SK-N-SH (cell line): ENCODE measurements at regions not wholly inside any gene's neighbourhood (a gene's known extent, or its start where the extent isn't known, plus 50 kb on each side); places are given as distances from the start of the nearest gene placed in this dataset.

Source experiments
- CTCF ChIA-PET: fragments of 300-600, 350-600 bp; formaldehyde crosslinking; extraction: SDS; loops from one replicate; lab custom pipeline; 2021; lab: Yijun Ruan, JAX
- POLR2A ChIA-PET: fragments of 350-600 bp; sonication (Branson Sonifier 250); formaldehyde crosslinking; extraction: SDS; loops from one replicate; lab custom pipeline; 2020; ENCODE audit warnings: antibody characterized with exemption, inconsistent platforms; lab: Yijun Ruan, JAX
- DNase-seq: peaks from one replicate; pipeline ENCODE4 v3.0.0; 2012
- H2AFZ ChIP-seq: fragments of 200-600 bp; sonication (generic); 2 replicates; pipeline ENCODE4 v1.8.1; 2016; ENCODE audit warnings: antibody characterized with exemption, mild to moderate bottlenecking, low read depth
- H3F3A ChIP-seq: fragments of 200-600 bp; sonication (generic); replicated peaks from 2 replicates; pipeline ENCODE3; 2016; ENCODE audit warnings: antibody characterized with exemption, mild to moderate bottlenecking; ENCODE audit not compliant: insufficient read depth
- H3K27ac ChIP-seq, 2 experiments: fragments of 200-500 bp in 1 of 2; fragments of 200-600 bp in 1 of 2; sonication (Bioruptor generic) in 1 of 2; sonication (generic), shearing (Covaris generic) in 1 of 2; 2 replicates each; pipeline versions ENCODE4 v1.5.1 to v1.6.1; 2014 to 2016; ENCODE audit warnings: low read depth in 2 of 2, inconsistent platforms in 1 of 2, low read length in 1 of 2, mild to moderate bottlenecking in 1 of 2, mixed read lengths in 1 of 2
- H3K27me3 ChIP-seq: fragments of 200-600 bp; sonication (generic), shearing (Covaris generic); 2 replicates; pipeline ENCODE4 v1.6.1; 2016; ENCODE audit warnings: mixed run types; ENCODE audit not compliant: insufficient read depth
- H3K36me3 ChIP-seq, 2 experiments: fragments of 200-500 bp in 1 of 2; fragments of 200-600 bp in 1 of 2; sonication (Bioruptor generic) in 1 of 2; sonication (generic) in 1 of 2; replicated peaks in 1 of 2; 2 replicates each; pipeline versions ENCODE3 to v1.5.1; 2014 to 2016; ENCODE audit warnings: low read length in 1 of 2, mild to moderate bottlenecking in 1 of 2; ENCODE audit not compliant: insufficient read depth in 2 of 2, control insufficient read depth in 1 of 2
- H3K4me1 ChIP-seq, 2 experiments: fragments of 200-500 bp in 1 of 2; fragments of 200-600 bp in 1 of 2; sonication (Bioruptor generic) in 1 of 2; sonication (generic), shearing (Covaris generic) in 1 of 2; 2 replicates each; pipeline versions ENCODE4 v1.5.1 to v1.6.1; 2014 to 2016; ENCODE audit warnings: low read depth in 1 of 2, low read length in 1 of 2, mixed run types in 1 of 2; ENCODE audit not compliant: insufficient read depth in 2 of 2, control insufficient read depth in 1 of 2
- H3K4me2 ChIP-seq: fragments of 200-600 bp; sonication (generic), shearing (Covaris generic); 2 replicates; pipeline ENCODE4 v1.6.1; 2017; ENCODE audit warnings: mixed run types
- H3K4me3 ChIP-seq, 2 experiments: fragments of 200-500 bp in 1 of 2; fragments of 200-600 bp in 1 of 2; sonication (Bioruptor generic) in 1 of 2; sonication (generic), shearing (Covaris generic) in 1 of 2; 2 replicates each; pipeline versions ENCODE4 v1.5.1 to v1.8.1; 2014 to 2016; ENCODE audit warnings: low read depth in 2 of 2, inconsistent platforms in 1 of 2, low read length in 1 of 2, mild to moderate bottlenecking in 1 of 2, mixed read lengths in 1 of 2, moderate library complexity in 1 of 2
- H3K79me2 ChIP-seq: fragments of 200-600 bp; sonication (generic); 2 replicates; pipeline ENCODE4 v1.8.1; 2017; ENCODE audit warnings: mild to moderate bottlenecking; ENCODE audit not compliant: insufficient read depth
- H3K9ac ChIP-seq: fragments of 200-600 bp; sonication (generic); 2 replicates; pipeline ENCODE4 v1.6.1; 2017; ENCODE audit warnings: mixed run types
- H3K9me2 ChIP-seq: fragments of 200-600 bp; sonication (generic); 2 replicates; pipeline ENCODE4 v1.6.1; 2017; ENCODE audit warnings: mixed run types
- H3K9me3 ChIP-seq: fragments of 200-600 bp; sonication (generic); 2 replicates; pipeline ENCODE4 v1.6.1; 2017; ENCODE audit warnings: mixed run types, mild to moderate bottlenecking, moderate library complexity
- H4K20me1 ChIP-seq: fragments of 200-600 bp; sonication (generic); 2 replicates; pipeline ENCODE4 v1.6.1; 2017; ENCODE audit warnings: mild to moderate bottlenecking, mixed run types; ENCODE audit not compliant: insufficient read depth
- ELF1 ChIP-seq: IDR thresholded peaks from 2 replicates; pipeline ENCODE4 v1.4.0; 2012
- EP300 ChIP-seq, 2 experiments: IDR thresholded peaks; 2 replicates each; pipeline versions ENCODE4 v1.4.0 to v1.6.1; 2012; ENCODE audit warnings: borderline replicate concordance in 1 of 2, low read depth in 1 of 2, low read length in 1 of 2
- FOXJ3 ChIP-seq: sonication (generic); formaldehyde crosslinking; IDR thresholded peaks from 2 replicates; pipeline ENCODE4 v1.5.1; 2020; ENCODE audit warnings: mild to moderate bottlenecking, missing genetic modification reagents
- GABPA ChIP-seq: IDR thresholded peaks from 2 replicates; pipeline ENCODE4 v1.4.0; 2012; ENCODE audit warnings: low read depth, mild to moderate bottlenecking
- GATA2 ChIP-seq: sonication (generic); formaldehyde crosslinking; IDR thresholded peaks from 2 replicates; pipeline ENCODE4 v1.5.0; 2020; ENCODE audit warnings: mild to moderate bottlenecking, missing genetic modification reagents
- NFIC ChIP-seq: IDR thresholded peaks from 2 replicates; pipeline ENCODE4 v1.4.0; 2012; ENCODE audit warnings: borderline replicate concordance
- NRF1 ChIP-seq: IDR thresholded peaks from 2 replicates; pipeline ENCODE4 v1.6.1; 2012; ENCODE audit warnings: low read depth, mild to moderate bottlenecking, low read length
- POLR2AphosphoS5 ChIP-seq: IDR thresholded peaks from 2 replicates; pipeline ENCODE4 v1.6.1; 2012; ENCODE audit warnings: low read depth, low read length
- RAD21 ChIP-seq: IDR thresholded peaks from 2 replicates; pipeline ENCODE4 v1.6.1; 2012; ENCODE audit warnings: mild to moderate bottlenecking, low read length
- RCOR1 ChIP-seq: fragments of 150-350 bp; IDR thresholded peaks from 2 replicates; pipeline ENCODE4 v1.6.1; 2017; ENCODE audit warnings: antibody characterized with exemption, low read length
- RFX5 ChIP-seq: IDR thresholded peaks from 2 replicates; pipeline ENCODE4 v1.6.1; 2012; ENCODE audit warnings: mild to moderate bottlenecking, improper control_type of control experiment, low read length
- RXRA ChIP-seq: IDR thresholded peaks from 2 replicates; pipeline ENCODE4 v1.4.0; 2012; ENCODE audit warnings: low read depth, mild to moderate bottlenecking, borderline replicate concordance
- SIN3A ChIP-seq: IDR thresholded peaks from 2 replicates; pipeline ENCODE4 v1.6.1; 2012; ENCODE audit warnings: low read depth, mild to moderate bottlenecking, low read length, moderate library complexity, borderline replicate concordance
- TAF1 ChIP-seq: IDR thresholded peaks from 2 replicates; pipeline ENCODE4 v1.6.1; 2012; ENCODE audit warnings: low read depth, mild to moderate bottlenecking, low read length, moderate library complexity, borderline replicate concordance
- WGBS: methylation state at CpG from one replicate; pipeline ENCODE4 v1.1.6; 2017; ENCODE audit warnings: low lambda C conversion rate; 5-methylcytosine and 5-hydroxymethylcytosine counted together
- TF ChIP-seq, protein P1 (sequence below): IDR thresholded peaks from 2 replicates; pipeline ENCODE4 v1.4.0; 2012; ENCODE audit warnings: low read depth, borderline replicate concordance
- TF ChIP-seq, protein P2 (sequence below): IDR thresholded peaks from 2 replicates; pipeline ENCODE4 v1.4.0; 2012; ENCODE audit warnings: low read depth
- TF ChIP-seq, protein P3 (sequence below): fragments of 200-600 bp; sonication (generic); IDR thresholded peaks from 2 replicates; pipeline ENCODE4 v1.6.1; 2017; ENCODE audit warnings: antibody characterized with exemption, mild to moderate bottlenecking, moderate library complexity

DNA sequence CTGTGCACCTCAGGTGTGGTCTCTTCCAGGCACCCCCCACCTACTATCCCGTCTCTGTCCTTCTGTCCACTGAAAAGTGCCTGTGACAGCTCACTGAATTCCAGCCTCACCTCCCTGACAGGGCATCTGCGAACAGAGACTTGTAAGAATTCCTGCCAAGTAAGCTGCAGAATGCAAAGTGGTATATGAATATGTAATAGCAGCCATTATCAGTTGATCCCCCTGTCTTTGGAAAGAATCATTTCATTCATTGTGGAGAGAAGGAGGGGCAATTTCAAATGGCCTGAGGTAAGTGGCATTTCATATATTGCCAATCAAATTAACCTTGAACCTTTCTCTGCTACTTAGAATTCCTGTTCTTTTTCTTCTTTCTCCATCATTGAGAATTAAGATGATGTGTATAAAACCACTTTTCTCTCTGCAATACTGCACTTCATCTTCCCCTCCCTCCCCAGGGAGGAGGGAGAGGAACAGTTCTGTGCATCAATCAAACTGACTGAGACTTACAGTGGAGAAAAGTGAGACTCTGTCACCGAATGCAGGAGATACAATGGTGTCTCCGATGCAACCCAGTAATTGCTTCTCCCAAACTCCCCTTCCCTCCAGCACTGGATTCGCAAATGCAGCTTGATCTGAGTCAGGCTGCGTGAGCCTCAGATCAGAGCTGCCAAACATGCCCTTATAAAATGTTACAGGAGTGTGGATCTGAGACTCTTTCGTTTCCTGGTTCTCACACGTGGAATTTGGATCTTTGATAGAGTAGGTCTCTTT, 91.7 kb downstream of the SLC10A2 start:
- Histone ChIP-seq H3K27me3 (no peaks in the 10 kb centered on the region), H4K20me1 (no peaks in the 10 kb centered on the region), H3K4me1 (no peaks in the 10 kb centered on the region; a peak in 1 of 4 replicates), H3K9me3 (no peaks in the 10 kb centered on the region), H3K9ac (no peak overlapping the region), H3K4me2 (no peak overlapping the region), H2AFZ (no peak overlapping the region), H3K4me3 (no peak overlapping the region), H3K9me2 (no peaks in the 10 kb centered on the region), H3K36me3 (no peaks in the 10 kb centered on the region), H3K79me2 (no peaks in the 10 kb centered on the region), H3F3A (no peaks in the 10 kb centered on the region), H3K27ac (no peak overlapping the region)
- no peak for DNase-seq
- ChIA-PET POLR2A (no interaction called here), CTCF (interaction anchor here (0.8 kb wide), 1 partner anchor 77 kb away, joined by 3 read pairs; no protein-coding TSS in a partner anchor)
- no peak for TF ChIP-seq POLR2AphosphoS5
- TF ChIP-seq RCOR1, result no peak
- TF ChIP-seq FOXJ3 (CRISPR knock-in tag), result no peak
- TF ChIP-seq NFIC, result no peak
- TF ChIP-seq RAD21, result no peak
- TF ChIP-seq NRF1, result no peak
- TF ChIP-seq SIN3A, result no peak
- TF ChIP-seq EP300 (IDR thresholded peaks at IDR 0.05; ENCODE audit: borderline replicate concordance in 1 of 2, low read depth in 1 of 2, low read length in 1 of 2), result no peak
- TF ChIP-seq ELF1, result no peak
- no peak for TF ChIP-seq RFX5
- TF ChIP-seq GATA2 (CRISPR knock-in tag), result no peak
- no peak for TF ChIP-seq TAF1
- TF ChIP-seq, protein P1, sequence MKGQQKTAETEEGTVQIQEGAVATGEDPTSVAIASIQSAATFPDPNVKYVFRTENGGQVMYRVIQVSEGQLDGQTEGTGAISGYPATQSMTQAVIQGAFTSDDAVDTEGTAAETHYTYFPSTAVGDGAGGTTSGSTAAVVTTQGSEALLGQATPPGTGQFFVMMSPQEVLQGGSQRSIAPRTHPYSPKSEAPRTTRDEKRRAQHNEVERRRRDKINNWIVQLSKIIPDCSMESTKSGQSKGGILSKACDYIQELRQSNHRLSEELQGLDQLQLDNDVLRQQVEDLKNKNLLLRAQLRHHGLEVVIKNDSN, result no peak
- TF ChIP-seq, protein P2, sequence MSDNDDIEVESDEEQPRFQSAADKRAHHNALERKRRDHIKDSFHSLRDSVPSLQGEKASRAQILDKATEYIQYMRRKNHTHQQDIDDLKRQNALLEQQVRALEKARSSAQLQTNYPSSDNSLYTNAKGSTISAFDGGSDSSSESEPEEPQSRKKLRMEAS, result no peak
- TF ChIP-seq GABPA, result no peak
- TF ChIP-seq RXRA, result no peak
- TF ChIP-seq, protein P3, sequence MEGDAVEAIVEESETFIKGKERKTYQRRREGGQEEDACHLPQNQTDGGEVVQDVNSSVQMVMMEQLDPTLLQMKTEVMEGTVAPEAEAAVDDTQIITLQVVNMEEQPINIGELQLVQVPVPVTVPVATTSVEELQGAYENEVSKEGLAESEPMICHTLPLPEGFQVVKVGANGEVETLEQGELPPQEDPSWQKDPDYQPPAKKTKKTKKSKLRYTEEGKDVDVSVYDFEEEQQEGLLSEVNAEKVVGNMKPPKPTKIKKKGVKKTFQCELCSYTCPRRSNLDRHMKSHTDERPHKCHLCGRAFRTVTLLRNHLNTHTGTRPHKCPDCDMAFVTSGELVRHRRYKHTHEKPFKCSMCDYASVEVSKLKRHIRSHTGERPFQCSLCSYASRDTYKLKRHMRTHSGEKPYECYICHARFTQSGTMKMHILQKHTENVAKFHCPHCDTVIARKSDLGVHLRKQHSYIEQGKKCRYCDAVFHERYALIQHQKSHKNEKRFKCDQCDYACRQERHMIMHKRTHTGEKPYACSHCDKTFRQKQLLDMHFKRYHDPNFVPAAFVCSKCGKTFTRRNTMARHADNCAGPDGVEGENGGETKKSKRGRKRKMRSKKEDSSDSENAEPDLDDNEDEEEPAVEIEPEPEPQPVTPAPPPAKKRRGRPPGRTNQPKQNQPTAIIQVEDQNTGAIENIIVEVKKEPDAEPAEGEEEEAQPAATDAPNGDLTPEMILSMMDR, result no peak
- WGBS, result 39% methylated on average over 8 of the region's 8 CpGs
